NT2/D1 (cell line): ENCODE measurements at regions not wholly inside any gene's neighbourhood (a gene's known extent, or its start where the extent isn't known, plus 50 kb on each side); places are given as distances from the start of the nearest gene placed in this dataset.

ENCODE experiments used
- SUZ12 ChIP-seq: IDR thresholded peaks from 2 replicates; pipeline ENCODE4 v1.6.1; 2011; ENCODE audit not compliant: insufficient read length, insufficient read depth; ENCODE audit errors: extremely low read depth
- ZNF274 ChIP-seq: IDR thresholded peaks from 2 replicates; pipeline ENCODE4 v1.6.1; 2011; ENCODE audit warnings: mild to moderate bottlenecking, low read depth, low read length

DNA sequence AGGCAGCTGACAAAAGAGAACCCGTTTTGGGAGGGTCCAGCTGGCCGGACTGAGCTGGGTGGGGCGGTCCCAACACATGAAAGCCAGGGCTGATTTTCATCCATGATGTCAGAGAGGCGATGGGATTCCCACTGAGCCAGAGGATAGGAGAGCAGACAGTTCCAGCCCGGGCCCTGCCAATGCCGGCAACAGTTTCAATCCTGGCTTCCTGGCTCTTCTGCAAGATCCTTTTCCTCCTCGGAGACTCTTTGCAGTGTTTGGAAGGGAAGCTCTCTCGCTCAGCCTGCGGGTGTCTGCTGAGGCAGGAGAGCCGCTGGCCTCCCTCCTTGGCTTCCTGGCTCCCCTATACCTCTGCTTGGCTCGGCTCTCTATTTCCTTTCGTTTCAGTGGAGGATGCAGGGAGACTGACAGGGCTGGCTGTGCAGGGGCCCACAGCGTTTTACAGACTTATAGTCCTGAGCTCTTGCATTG is 145.5 kb upstream of the SOX9 start:
- TF ChIP-seq ZNF274 (no peak), SUZ12 (no peak)
